T-helper 1 cell treated with Interleukin-12 subunit alpha and Interleukin-12 subunit beta and Interleukin-4 antibody, amounts not matched to agents 30 μg/mL and 1 μg/mL, for 36 hours (primary cell): ENCODE measurements at regions not wholly inside any gene's neighbourhood (a gene's known extent, or its start where the extent isn't known, plus 50 kb on each side); places are given as distances from the start of the nearest gene placed in this dataset.

Experiments used
- H3K27ac Mint-ChIP-seq: one replicate; pipeline ENCODE4 v1.8.0; 2021; ENCODE audit warnings: mild to moderate bottlenecking, mixed read lengths
- H3K27me3 Mint-ChIP-seq: one replicate; pipeline ENCODE4 v1.8.0; 2021; ENCODE audit warnings: low read depth, mixed read lengths
- H3K36me3 Mint-ChIP-seq: one replicate; pipeline ENCODE4 v1.8.0; 2021; ENCODE audit warnings: low read depth, mixed read lengths
- H3K4me1 Mint-ChIP-seq: one replicate; pipeline ENCODE4 v1.8.0; 2021; ENCODE audit warnings: low read depth, mixed read lengths
- H3K4me3 Mint-ChIP-seq: one replicate; pipeline ENCODE4 v1.8.0; 2021; ENCODE audit warnings: mild to moderate bottlenecking, moderate library complexity, mixed read lengths
- H3K9me3 Mint-ChIP-seq: one replicate; pipeline ENCODE4 v1.8.0; 2021; ENCODE audit warnings: mixed read lengths

GRCh38 chr7:94054130-94054529, 50.0 kb upstream of the BET1 start:
- no peaks in the 10 kb centered on the region for H3K36me3 Mint-ChIP-seq
- H3K9me3 Mint-ChIP-seq: no peaks in the 10 kb centered on the region
- no peak overlapping the region for H3K27ac Mint-ChIP-seq
- peaks cover 9% of the 10 kb centered on the region for H3K27me3 Mint-ChIP-seq
- no peak overlapping the region for H3K4me3 Mint-ChIP-seq
- no peaks in the 10 kb centered on the region for H3K4me1 Mint-ChIP-seq

- peaks cover 4% of the 10 kb centered on the region for H3K27me3 Mint-ChIP-seq
- no peak overlapping the region for H3K27ac Mint-ChIP-seq
- H3K4me1 Mint-ChIP-seq: peaks cover 3% of the 10 kb centered on the region
Observed at GRCh38 chr7:94055963-94056362, 51.8 kb upstream of the BET1 start.

GRCh38 chr7:94056796-94057207, 52.6 kb upstream of the BET1 start:
- H3K4me1 Mint-ChIP-seq: peaks cover 3% of the 10 kb centered on the region
- peaks cover 7% of the 10 kb centered on the region for H3K27me3 Mint-ChIP-seq
- H3K27ac Mint-ChIP-seq: no peak overlapping the region
- no peak overlapping the region for H3K4me3 Mint-ChIP-seq
- H3K9me3 Mint-ChIP-seq: no peaks in the 10 kb centered on the region
- H3K36me3 Mint-ChIP-seq: no peaks in the 10 kb centered on the region

More at GRCh38 chr7:94055963-94056362, 51.8 kb upstream of the BET1 start:
- Mint-ChIP-seq H3K9me3 (no peaks in the 10 kb centered on the region), H3K4me3 (no peak overlapping the region), H3K36me3 (no peaks in the 10 kb centered on the region)

- H3K4me3 Mint-ChIP-seq: no peak overlapping the region
Observed at GRCh38 chr7:94057955-94058354, 53.8 kb upstream of the BET1 start.

GRCh38 chr7:94059746-94060145, 55.6 kb upstream of the BET1 start:
- Mint-ChIP-seq H3K27ac (no peak overlapping the region), H3K27me3 (peaks cover 16% of the 10 kb centered on the region), H3K4me1 (peaks cover 5% of the 10 kb centered on the region), H3K9me3 (no peaks in the 10 kb centered on the region), H3K4me3 (no peak overlapping the region), H3K36me3 (no peaks in the 10 kb centered on the region)

More at GRCh38 chr7:94057955-94058354, 53.8 kb upstream of the BET1 start:
- no peak overlapping the region for H3K27ac Mint-ChIP-seq
- no peaks in the 10 kb centered on the region for H3K9me3 Mint-ChIP-seq
- peaks cover 5% of the 10 kb centered on the region for H3K4me1 Mint-ChIP-seq
- peaks cover 14% of the 10 kb centered on the region for H3K27me3 Mint-ChIP-seq
- no peaks in the 10 kb centered on the region for H3K36me3 Mint-ChIP-seq

GRCh38 chr7:94060752-94061151, 56.6 kb upstream of the BET1 start:
- Mint-ChIP-seq H3K9me3 (no peaks in the 10 kb centered on the region), H3K36me3 (no peaks in the 10 kb centered on the region), H3K4me3 (no peak overlapping the region), H3K27me3 (peaks cover 23% of the 10 kb centered on the region), H3K27ac (no peak overlapping the region), H3K4me1 (peaks cover 9% of the 10 kb centered on the region)

- H3K4me1 Mint-ChIP-seq: peaks cover 9% of the 10 kb centered on the region
- H3K36me3 Mint-ChIP-seq: no peaks in the 10 kb centered on the region
- H3K4me3 Mint-ChIP-seq: no peak overlapping the region
- H3K9me3 Mint-ChIP-seq: no peaks in the 10 kb centered on the region
- peaks cover 26% of the 10 kb centered on the region for H3K27me3 Mint-ChIP-seq
- H3K27ac Mint-ChIP-seq: no peak overlapping the region
Observed at GRCh38 chr7:94061326-94061725, 57.2 kb upstream of the BET1 start.

- Mint-ChIP-seq H3K27ac (no peak overlapping the region), H3K4me1 (peaks cover 9% of the 10 kb centered on the region), H3K27me3 (peaks cover 29% of the 10 kb centered on the region), H3K36me3 (no peaks in the 10 kb centered on the region), H3K9me3 (no peaks in the 10 kb centered on the region), H3K4me3 (no peak overlapping the region)
Observed at GRCh38 chr7:94062372-94062771, 58.2 kb upstream of the BET1 start.

GRCh38 chr7:94064541-94065191, 60.5 kb upstream of the BET1 start:
- H3K36me3 Mint-ChIP-seq: no peaks in the 10 kb centered on the region
- H3K4me3 Mint-ChIP-seq: no peak overlapping the region
- no peaks in the 10 kb centered on the region for H3K9me3 Mint-ChIP-seq
- H3K27me3 Mint-ChIP-seq: peaks cover 32% of the 10 kb centered on the region
- H3K27ac Mint-ChIP-seq: no peak overlapping the region
- H3K4me1 Mint-ChIP-seq: peaks cover 9% of the 10 kb centered on the region

GRCh38 chr7:94067047-94067446, 62.9 kb upstream of the BET1 start:
- H3K4me3 Mint-ChIP-seq: no peak overlapping the region
- no peak overlapping the region for H3K27ac Mint-ChIP-seq
- H3K4me1 Mint-ChIP-seq: peaks cover 5% of the 10 kb centered on the region
- H3K36me3 Mint-ChIP-seq: no peaks in the 10 kb centered on the region
- peaks cover 31% of the 10 kb centered on the region for H3K27me3 Mint-ChIP-seq
- no peaks in the 10 kb centered on the region for H3K9me3 Mint-ChIP-seq

GRCh38 chr7:94067506-94067905, 63.4 kb upstream of the BET1 start:
- Mint-ChIP-seq H3K27me3 (peaks cover 28% of the 10 kb centered on the region), H3K4me1 (peaks cover 4% of the 10 kb centered on the region), H3K9me3 (no peaks in the 10 kb centered on the region), H3K4me3 (no peak overlapping the region), H3K27ac (no peak overlapping the region), H3K36me3 (no peaks in the 10 kb centered on the region)

GRCh38 chr7:94069162-94069739, 65.1 kb upstream of the BET1 start:
- H3K4me3 Mint-ChIP-seq: no peak overlapping the region
- H3K27me3 Mint-ChIP-seq: peaks cover 25% of the 10 kb centered on the region
- H3K4me1 Mint-ChIP-seq: peaks cover 4% of the 10 kb centered on the region
- no peaks in the 10 kb centered on the region for H3K36me3 Mint-ChIP-seq
- no peaks in the 10 kb centered on the region for H3K9me3 Mint-ChIP-seq
- H3K27ac Mint-ChIP-seq: no peak overlapping the region

GRCh38 chr7:94080551-94080950, 76.4 kb upstream of the BET1 start:
- Mint-ChIP-seq H3K9me3 (no peaks in the 10 kb centered on the region), H3K4me1 (no peaks in the 10 kb centered on the region), H3K27ac (no peak overlapping the region), H3K36me3 (no peaks in the 10 kb centered on the region), H3K4me3 (no peak overlapping the region), H3K27me3 (peaks cover 25% of the 10 kb centered on the region)

GRCh38 chr7:94082126-94082525, 78.0 kb upstream of the BET1 start:
- H3K27me3 Mint-ChIP-seq: peaks cover 28% of the 10 kb centered on the region
- no peaks in the 10 kb centered on the region for H3K9me3 Mint-ChIP-seq
- no peaks in the 10 kb centered on the region for H3K36me3 Mint-ChIP-seq
- H3K27ac Mint-ChIP-seq: no peak overlapping the region
- no peak overlapping the region for H3K4me3 Mint-ChIP-seq
- H3K4me1 Mint-ChIP-seq: no peaks in the 10 kb centered on the region

GRCh38 chr7:94087664-94088352, 83.7 kb upstream of the BET1 start:
- H3K36me3 Mint-ChIP-seq: no peaks in the 10 kb centered on the region
- no peaks in the 10 kb centered on the region for H3K9me3 Mint-ChIP-seq
- H3K4me1 Mint-ChIP-seq: peaks cover 4% of the 10 kb centered on the region
- peak overlapping the region; percentile 12 for H3K4me3 Mint-ChIP-seq
- H3K27me3 Mint-ChIP-seq: peaks cover 52% of the 10 kb centered on the region
- H3K27ac Mint-ChIP-seq: peak overlapping the region; percentile 38
